ENCODE measurements at regions not wholly inside any gene's neighbourhood (a gene's known extent, or its start where the extent isn't known, plus 50 kb on each side); places are given as distances from the start of the nearest gene placed in this dataset.
"Not testable (repeated sequence)": the region's sequence is repeated elsewhere in the genome, so short reads cannot be mapped to it uniquely, and the experiment has no call there.

DNA sequence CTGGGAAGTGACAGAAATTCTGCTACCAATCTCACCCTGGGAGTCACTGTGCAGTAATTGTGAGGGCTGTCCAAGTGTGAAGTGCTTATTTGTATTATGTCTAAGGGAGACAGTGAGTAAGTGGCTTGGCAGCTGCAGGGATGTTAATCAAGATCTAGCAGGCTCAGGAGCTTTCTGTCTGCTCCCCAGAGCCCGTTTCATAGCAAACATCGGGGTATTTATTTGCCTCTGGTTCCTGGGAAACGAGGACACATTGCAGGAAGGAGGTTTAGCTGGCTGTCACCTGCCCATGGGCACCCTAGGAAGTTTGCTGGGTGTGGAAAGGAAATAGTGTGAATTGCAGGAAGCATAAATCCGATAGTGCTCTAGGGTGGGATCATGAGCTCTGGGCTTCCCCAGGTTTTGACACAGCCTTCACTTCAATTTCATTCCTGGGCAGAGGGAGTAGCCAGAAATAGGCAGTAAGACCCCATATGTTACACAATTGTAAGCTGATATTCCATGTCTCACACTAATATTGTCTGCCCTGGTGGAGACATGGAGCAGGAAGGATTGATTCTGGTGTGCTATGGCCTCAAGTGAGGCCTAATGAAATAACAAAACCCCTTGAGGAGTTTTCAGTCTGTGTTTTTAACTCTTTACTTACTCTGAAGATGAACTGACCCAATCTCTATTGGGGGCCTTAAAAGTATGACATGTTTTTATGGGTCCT, 74.1 kb upstream of the MITF start:
- no peak for TF ChIP-seq POLR2A (IDR thresholded peaks at IDR 0.05; ENCODE audit: low read depth, low read length)
- TF ChIP-seq POLR2AphosphoS5 (IDR thresholded peaks at IDR 0.05; ENCODE audit: low read depth, low read length): no peak
- no peak for TF ChIP-seq TAF1 (IDR thresholded peaks at IDR 0.05; ENCODE audit: borderline replicate concordance, low read depth, low read length)
- no peak for DNase-seq (ENCODE audit: insufficient read length)
- no peak for FAIRE-seq

- TF ChIP-seq POLR2A (IDR thresholded peaks at IDR 0.05; ENCODE audit: low read depth, low read length) (no peak), POLR2AphosphoS5 (IDR thresholded peaks at IDR 0.05; ENCODE audit: low read depth, low read length) (no peak), TAF1 (IDR thresholded peaks at IDR 0.05; ENCODE audit: borderline replicate concordance, low read depth, low read length) (no peak)
- no peak for DNase-seq (ENCODE audit: insufficient read length)
- no peak for FAIRE-seq
Measured at GRCh38 chr3:69660631-69661030, 78.6 kb upstream of the MITF start.

- DNase-seq (ENCODE audit: insufficient read length): no peak
- no peak for FAIRE-seq
- no peak for TF ChIP-seq POLR2AphosphoS5 (IDR thresholded peaks at IDR 0.05; ENCODE audit: low read depth, low read length)
- TF ChIP-seq POLR2A (IDR thresholded peaks at IDR 0.05; ENCODE audit: low read depth, low read length): no peak
- TF ChIP-seq TAF1 (IDR thresholded peaks at IDR 0.05; ENCODE audit: borderline replicate concordance, low read depth, low read length): no peak
Measured at GRCh38 chr3:69659180-69659910, 79.9 kb upstream of the MITF start.

GRCh38 chr3:69658514-69659140, 80.6 kb upstream of the MITF start:
- DNase-seq (ENCODE audit: insufficient read length) (no peak), FAIRE-seq (no peak)
- no peak for TF ChIP-seq POLR2A (IDR thresholded peaks at IDR 0.05; ENCODE audit: low read depth, low read length)
- TF ChIP-seq POLR2AphosphoS5 (IDR thresholded peaks at IDR 0.05; ENCODE audit: low read depth, low read length): no peak
- no peak for TF ChIP-seq TAF1 (IDR thresholded peaks at IDR 0.05; ENCODE audit: borderline replicate concordance, low read depth, low read length)

DNA sequence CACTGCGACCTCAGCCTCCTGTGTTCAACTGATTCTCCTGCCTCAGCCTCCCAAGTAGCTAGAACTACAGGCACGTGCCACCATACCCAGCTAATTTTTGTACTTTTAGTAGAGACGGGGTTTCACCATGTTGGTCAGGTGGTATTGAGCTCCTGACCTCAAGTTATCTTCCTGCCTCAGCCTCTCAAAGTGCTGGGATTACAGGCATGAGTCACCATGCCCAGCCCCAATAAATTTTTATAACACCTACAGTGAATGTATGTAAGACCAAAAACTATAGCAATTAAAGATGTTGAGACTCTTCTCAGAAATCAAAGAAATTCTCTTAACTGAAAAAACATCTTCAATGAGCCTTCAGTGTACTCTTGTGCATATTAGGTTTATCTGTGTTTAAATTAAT, 82.2 kb upstream of the MITF start:
- DNase-seq (ENCODE audit: insufficient read length); FAIRE-seq: not testable (repeated sequence)

DNA sequence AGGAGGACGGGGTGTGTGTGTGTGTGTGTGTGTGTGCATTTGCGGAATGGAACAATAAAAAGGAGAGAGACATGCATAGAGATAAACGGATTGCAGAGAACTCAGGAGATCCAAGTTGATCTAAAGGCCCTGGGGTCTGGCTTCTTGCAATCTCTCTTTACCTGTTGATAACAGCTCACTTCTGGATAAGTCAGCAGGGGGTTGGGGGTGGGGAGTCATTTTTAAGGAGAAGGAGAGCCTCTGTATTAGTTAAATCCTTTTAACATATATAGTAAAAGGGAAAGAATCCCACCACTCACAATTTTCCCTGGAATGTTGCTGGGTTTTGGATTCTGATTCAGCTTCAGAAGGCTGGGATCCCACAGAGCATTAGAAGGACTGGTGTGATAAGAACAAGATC, 87.5 kb upstream of the MITF start:
- TF ChIP-seq POLR2A (IDR thresholded peaks at IDR 0.05; ENCODE audit: low read depth, low read length): no peak
- DNase-seq (ENCODE audit: insufficient read length): no peak
- FAIRE-seq: no peak

DNA sequence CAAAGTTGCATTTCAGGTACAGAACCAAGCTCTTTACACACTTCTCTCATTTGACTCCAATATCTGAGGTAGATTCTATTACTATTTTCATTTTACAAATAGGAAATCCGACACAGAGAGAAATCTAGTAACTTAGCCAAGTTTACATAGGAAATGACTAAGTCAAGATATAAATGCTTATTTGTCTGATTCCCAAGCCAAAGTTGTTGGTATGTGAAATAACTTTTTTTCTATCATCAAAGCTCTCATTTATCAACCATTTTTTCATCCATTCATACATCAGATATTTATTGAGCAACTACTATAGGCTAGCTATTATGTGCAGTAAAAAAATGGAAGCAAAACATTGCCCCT, 89.2 kb upstream of the MITF start:
- TF ChIP-seq TAF1 (IDR thresholded peaks at IDR 0.05; ENCODE audit: borderline replicate concordance, low read depth, low read length) (no peak), POLR2AphosphoS5 (IDR thresholded peaks at IDR 0.05; ENCODE audit: low read depth, low read length) (no peak), POLR2A (IDR thresholded peaks at IDR 0.05; ENCODE audit: low read depth, low read length) (no peak)
- FAIRE-seq: no peak
- no peak for DNase-seq (ENCODE audit: insufficient read length)

DNA sequence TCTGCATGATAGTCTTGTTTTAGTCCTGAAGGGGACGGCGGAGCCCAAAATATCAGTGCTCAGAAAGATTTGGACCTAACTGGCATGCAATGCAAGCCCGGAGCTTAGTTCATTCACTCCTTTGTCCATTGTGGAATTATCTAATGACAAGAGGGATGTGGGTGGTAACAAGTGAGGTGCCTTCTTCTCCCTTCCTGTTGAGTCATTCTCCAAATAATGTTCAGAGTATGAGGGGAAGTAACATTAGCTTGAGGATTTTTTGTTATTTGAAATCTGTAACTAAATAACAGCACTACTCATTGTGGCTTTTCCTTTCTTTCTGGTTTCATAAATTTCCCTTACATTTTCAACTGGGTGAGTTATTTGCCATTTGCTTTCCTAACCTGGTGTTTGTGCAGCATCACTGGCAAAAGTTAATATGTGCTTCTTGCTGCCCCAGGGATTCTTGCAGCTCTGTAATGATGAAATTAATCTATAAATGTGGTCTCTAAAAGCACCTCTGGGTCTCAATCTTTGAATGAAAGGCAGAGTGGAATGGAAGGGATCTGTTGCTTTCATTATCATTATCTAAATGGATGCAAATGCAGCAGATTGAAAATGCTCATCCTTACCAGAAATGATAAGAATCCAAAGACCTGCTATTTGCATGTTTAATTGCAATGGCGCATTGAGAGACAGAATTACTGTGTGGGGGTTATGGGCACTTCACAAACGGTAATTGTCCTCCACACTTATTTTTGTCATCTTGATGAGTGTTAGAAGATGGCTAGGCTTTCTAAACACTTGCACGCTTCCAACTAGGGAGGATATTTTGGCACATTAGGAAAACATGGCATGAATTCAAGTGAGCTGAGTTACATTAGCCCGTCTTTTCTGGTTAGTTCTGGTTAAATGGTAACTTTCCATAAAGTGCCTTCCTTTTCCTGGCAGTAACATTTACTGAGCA, 89.9 kb upstream of the MITF start:
- TF ChIP-seq POLR2AphosphoS5 (IDR thresholded peaks at IDR 0.05; ENCODE audit: low read depth, low read length) (no peak), TAF1 (IDR thresholded peaks at IDR 0.05; ENCODE audit: borderline replicate concordance, low read depth, low read length) (no peak), POLR2A (IDR thresholded peaks at IDR 0.05; ENCODE audit: low read depth, low read length) (no peak)
- FAIRE-seq: no peak
- DNase-seq (ENCODE audit: insufficient read length): no peak

DNA sequence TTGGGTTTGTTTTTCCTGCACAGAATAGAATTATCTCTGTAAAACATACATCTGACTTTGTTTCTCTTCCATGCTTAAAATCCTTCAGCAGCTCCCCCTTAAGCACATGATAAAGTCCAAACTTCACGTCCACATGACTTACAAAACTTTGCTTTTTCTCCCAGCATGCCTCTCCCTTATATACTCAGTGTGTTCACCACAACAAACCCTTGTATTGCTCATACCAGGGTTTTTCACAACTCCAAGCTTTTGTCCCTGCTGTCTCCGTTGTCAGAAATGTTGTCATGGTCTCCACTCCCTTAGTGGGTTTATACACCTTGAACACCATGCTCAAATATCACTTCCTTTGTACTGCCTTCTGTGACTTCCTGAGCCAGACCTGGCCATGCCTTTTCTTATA, 91.1 kb upstream of the MITF start:
- DNase-seq (ENCODE audit: insufficient read length) (no peak), FAIRE-seq (no peak)
- TF ChIP-seq POLR2AphosphoS5 (IDR thresholded peaks at IDR 0.05; ENCODE audit: low read depth, low read length): no peak
- no peak for TF ChIP-seq TAF1 (IDR thresholded peaks at IDR 0.05; ENCODE audit: borderline replicate concordance, low read depth, low read length)
- TF ChIP-seq POLR2A (IDR thresholded peaks at IDR 0.05; ENCODE audit: low read depth, low read length): no peak

- FAIRE-seq: no peak
- TF ChIP-seq TAF1 (IDR thresholded peaks at IDR 0.05; ENCODE audit: borderline replicate concordance, low read depth, low read length) (no peak), POLR2A (IDR thresholded peaks at IDR 0.05; ENCODE audit: low read depth, low read length) (no peak), POLR2AphosphoS5 (IDR thresholded peaks at IDR 0.05; ENCODE audit: low read depth, low read length) (no peak)
- no peak for DNase-seq (ENCODE audit: insufficient read length)
Measured at GRCh38 chr3:69647511-69648110, 91.7 kb upstream of the MITF start.

GRCh38 chr3:69647081-69647480, 92.2 kb upstream of the MITF start:
- no peak for TF ChIP-seq POLR2A (IDR thresholded peaks at IDR 0.05; ENCODE audit: low read depth, low read length)
- TF ChIP-seq POLR2AphosphoS5 (IDR thresholded peaks at IDR 0.05; ENCODE audit: low read depth, low read length): no peak
- no peak for TF ChIP-seq TAF1 (IDR thresholded peaks at IDR 0.05; ENCODE audit: borderline replicate concordance, low read depth, low read length)
- DNase-seq (ENCODE audit: insufficient read length): no peak
- no peak for FAIRE-seq

All from GM12892 (cell line).